Neutrophil (primary cell): ENCODE measurements at regions not wholly inside any gene's neighbourhood (a gene's known extent, or its start where the extent isn't known, plus 50 kb on each side); places are given as distances from the start of the nearest gene placed in this dataset.

Source experiments
- H3K27ac ChIP-seq: fragments of 200-600 bp; sonication (generic); 2 replicates; pipeline ENCODE4 v1.5.1; 2016; ENCODE audit warnings: mild to moderate bottlenecking, moderate library complexity
- H3K27me3 ChIP-seq: fragments of 200-600 bp; sonication (generic); 2 replicates; pipeline ENCODE4 v1.6.0; 2016; ENCODE audit warnings: mild to moderate bottlenecking
- H3K36me3 ChIP-seq: fragments of 200-600 bp; sonication (generic); 2 replicates; pipeline ENCODE4 v1.5.1; 2017
- H3K4me1 ChIP-seq, 2 experiments: fragments of 200-600 bp in 1 of 2; sonication (generic) in 1 of 2; 1 replicate in 1 of 2; 2 replicates in 1 of 2; pipeline versions ENCODE4 v1.5.1 to v1.6.1; 2013 to 2016; ENCODE audit warnings: low read depth in 1 of 2, low read length in 1 of 2, mild to moderate bottlenecking in 1 of 2, moderate library complexity in 1 of 2; ENCODE audit not compliant: control insufficient read depth in 1 of 2, insufficient read depth in 1 of 2
- H3K4me3 ChIP-seq, 2 experiments: fragments of 200-600 bp in 1 of 2; sonication (generic) in 1 of 2; 1 replicate in 1 of 2; 2 replicates in 1 of 2; pipeline ENCODE4 v1.5.1; 2013 to 2016; ENCODE audit warnings: low read depth in 1 of 2, low read length in 1 of 2, mild to moderate bottlenecking in 1 of 2, moderate library complexity in 1 of 2
- H3K9me3 ChIP-seq: fragments of 200-600 bp; sonication (generic); 2 replicates; pipeline ENCODE4 v1.5.1; 2016
- CTCF ChIP-seq: fragments of 200-600 bp; sonication (generic); IDR thresholded peaks from 2 replicates; pipeline ENCODE4 v1.5.1; 2016; ENCODE audit warnings: antibody characterized with exemption

GRCh38 chr1:229086686-229087085, 184.2 kb upstream of the RAB4A start:
- TF ChIP-seq CTCF: no peak
- Histone ChIP-seq H3K9me3 (no peaks in the 10 kb centered on the region), H3K27me3 (no peaks in the 10 kb centered on the region), H3K36me3 (no peaks in the 10 kb centered on the region), H3K4me1 (no peaks in the 10 kb centered on the region), H3K4me3 (no peak overlapping the region), H3K27ac (no peak overlapping the region)

GRCh38 chr1:229087339-229087738, 183.6 kb upstream of the RAB4A start:
- Histone ChIP-seq H3K4me3 (no peak overlapping the region), H3K36me3 (no peaks in the 10 kb centered on the region), H3K27ac (no peak overlapping the region), H3K9me3 (no peaks in the 10 kb centered on the region), H3K4me1 (no peaks in the 10 kb centered on the region), H3K27me3 (no peaks in the 10 kb centered on the region)
- no peak for TF ChIP-seq CTCF

- Histone ChIP-seq H3K4me1 (no peaks in the 10 kb centered on the region), H3K9me3 (no peaks in the 10 kb centered on the region), H3K27me3 (no peaks in the 10 kb centered on the region), H3K36me3 (no peaks in the 10 kb centered on the region), H3K4me3 (no peak overlapping the region), H3K27ac (no peak overlapping the region)
- no peak for TF ChIP-seq CTCF
Measured at GRCh38 chr1:229087906-229088305, 183.0 kb upstream of the RAB4A start.

GRCh38 chr1:229088711-229089110, 182.2 kb upstream of the RAB4A start:
- Histone ChIP-seq H3K9me3 (no peaks in the 10 kb centered on the region), H3K4me1 (no peaks in the 10 kb centered on the region), H3K36me3 (no peaks in the 10 kb centered on the region), H3K27me3 (no peaks in the 10 kb centered on the region), H3K4me3 (no peak overlapping the region), H3K27ac (no peak overlapping the region)
- TF ChIP-seq CTCF: no peak

GRCh38 chr1:229089586-229090208, 181.2 kb upstream of the RAB4A start:
- Histone ChIP-seq H3K27me3 (no peaks in the 10 kb centered on the region), H3K4me3 (no peak overlapping the region), H3K4me1 (no peaks in the 10 kb centered on the region), H3K27ac (no peak overlapping the region), H3K9me3 (no peaks in the 10 kb centered on the region), H3K36me3 (no peaks in the 10 kb centered on the region)
- TF ChIP-seq CTCF: no peak
